CD4-positive, alpha-beta memory T cell (primary cell): ENCODE measurements at regions not wholly inside any gene's neighbourhood (a gene's known extent, or its start where the extent isn't known, plus 50 kb on each side); places are given as distances from the start of the nearest gene placed in this dataset.

Experiments
- CTCF ChIA-PET: fragments of 350-600 bp; sonication (Branson Sonifier 250); formaldehyde crosslinking; loops from one replicate; lab custom pipeline; 2021; ENCODE audit warnings: inconsistent platforms; ENCODE audit not compliant: partially characterized antibody; lab: Charles Lee
- POLR2A ChIA-PET: fragments of 350-600 bp; sonication (Branson Sonifier 250); formaldehyde crosslinking; loops from one replicate; lab custom pipeline; 2021; ENCODE audit not compliant: partially characterized antibody; lab: Charles Lee
- DNase-seq, 5 donors: peaks; one replicate each; pipeline versions ENCODE4 v3.0.0 to v3.0.0-alpha.2; 2020 to 2022; ENCODE audit warnings: mixed read lengths in 1 of 5
- H3K27ac ChIP-seq: one replicate; pipeline ENCODE4 v1.7.0; 2013; ENCODE audit warnings: low read depth, low read length
- H3K27me3 ChIP-seq: 2 replicates; pipeline ENCODE4 v1.7.0; 2013; ENCODE audit warnings: mild to moderate bottlenecking, low read length, moderate library complexity; ENCODE audit not compliant: insufficient read depth
- H3K36me3 ChIP-seq: 2 replicates; pipeline ENCODE4 v1.7.0; 2013; ENCODE audit warnings: mild to moderate bottlenecking, low read length, moderate library complexity; ENCODE audit not compliant: insufficient read depth
- H3K4me1 ChIP-seq: 2 replicates; pipeline ENCODE4 v1.7.0; 2013; ENCODE audit warnings: mild to moderate bottlenecking, low read length, moderate library complexity; ENCODE audit not compliant: insufficient read depth
- H3K4me3 ChIP-seq, 2 donors: one replicate each; pipeline ENCODE4 v1.7.0; 2013; ENCODE audit warnings: low read length in 2 of 2, mild to moderate bottlenecking in 1 of 2
- H3K9me3 ChIP-seq, 2 donors: one replicate each; pipeline ENCODE4 v1.7.0; 2013; ENCODE audit warnings: low read length in 2 of 2, control low read depth in 1 of 2; ENCODE audit not compliant: control insufficient read depth in 1 of 2
- H3K27ac Mint-ChIP-seq, 7 donors: one replicate each; pipeline ENCODE4 v1.8.0; 2020 to 2021; ENCODE audit warnings: mixed read lengths in 7 of 7, mild to moderate bottlenecking in 6 of 7, inconsistent platforms in 3 of 7, moderate library complexity in 3 of 7
- H3K27me3 Mint-ChIP-seq, 2 donors: one replicate each; pipeline ENCODE4 v1.8.0; 2020 to 2021; ENCODE audit warnings: mixed read lengths in 2 of 2
- H3K36me3 Mint-ChIP-seq, 2 donors: one replicate each; pipeline ENCODE4 v1.8.0; 2020 to 2021; ENCODE audit warnings: mixed read lengths in 2 of 2, inconsistent platforms in 1 of 2, mild to moderate bottlenecking in 1 of 2
- H3K4me1 Mint-ChIP-seq, 4 donors: one replicate each; pipeline ENCODE4 v1.8.0; 2020 to 2021; ENCODE audit warnings: mixed read lengths in 4 of 4, mild to moderate bottlenecking in 1 of 4
- H3K4me3 Mint-ChIP-seq, 8 donors: one replicate each; pipeline ENCODE4 v1.8.0; 2020 to 2021; ENCODE audit warnings: mixed read lengths in 8 of 8, mild to moderate bottlenecking in 7 of 8, moderate library complexity in 6 of 8, inconsistent platforms in 3 of 8
- H3K9me3 Mint-ChIP-seq, 8 donors: one replicate each; pipeline ENCODE4 v1.8.0; 2020 to 2021; ENCODE audit warnings: mixed read lengths in 8 of 8, mild to moderate bottlenecking in 5 of 8, inconsistent platforms in 3 of 8, moderate library complexity in 1 of 8
- intact Hi-C: fragments of 100-400 bp; cut with micrococcal nuclease; formaldehyde crosslinking; loops from one replicate; pipeline ENCODE4 v1.15.1; 2023

DNA sequence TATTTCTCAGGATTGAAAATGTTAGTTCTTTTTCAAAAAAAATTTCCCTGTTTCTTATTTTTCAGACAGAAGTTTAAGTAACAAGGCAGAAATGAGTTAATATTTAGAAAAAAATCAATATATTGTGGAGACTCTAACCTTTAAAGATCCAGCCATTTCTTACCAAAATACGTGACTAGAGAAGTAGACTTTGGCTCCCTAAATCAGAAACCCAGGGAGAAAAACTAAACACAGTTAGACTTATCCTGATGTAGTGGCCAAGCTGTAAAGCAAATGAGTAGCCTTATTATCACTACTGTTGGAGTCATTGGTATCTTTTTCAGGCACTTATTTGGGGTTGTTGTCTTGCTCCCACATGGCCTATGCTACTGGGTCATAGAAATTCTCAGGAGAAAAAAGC is 1556.4 kb upstream of the ADGRL3 start:
- Mint-ChIP-seq H3K4me1 (no peaks in the 10 kb centered on the region), H3K27ac (no peak overlapping the region), H3K27me3 (no peaks in the 10 kb centered on the region), H3K9me3 (peaks cover 0 to 18% (median 4%) of the 10 kb centered on the region in 8 donors), H3K4me3 (no peak overlapping the region), H3K36me3 (no peaks in the 10 kb centered on the region)
- H3K36me3 ChIP-seq: no peaks in the 10 kb centered on the region
- ChIA-PET POLR2A (no interaction called here), CTCF (no interaction called here)
- H3K4me3 ChIP-seq: no peak overlapping the region
- no peaks in the 10 kb centered on the region for H3K4me1 ChIP-seq
- intact Hi-C loops: no loop called here
- H3K27me3 ChIP-seq: no peaks in the 10 kb centered on the region
- no peak overlapping the region for H3K27ac ChIP-seq
- no peak for DNase-seq
- no peaks in the 10 kb centered on the region for H3K9me3 ChIP-seq

- no peaks in the 10 kb centered on the region for H3K36me3 ChIP-seq
- no peak overlapping the region for H3K27ac ChIP-seq
- no peak overlapping the region for H3K4me3 ChIP-seq
- no peaks in the 10 kb centered on the region for H3K9me3 ChIP-seq
- CTCF ChIA-PET: no interaction called here
- no peak overlapping the region for H3K27ac Mint-ChIP-seq
- no peak overlapping the region for H3K4me3 Mint-ChIP-seq
- intact Hi-C loops: no loop called here
- no peaks in the 10 kb centered on the region for H3K27me3 Mint-ChIP-seq
- no peak for DNase-seq
- H3K9me3 Mint-ChIP-seq: peaks cover 0 to 10% (median 2%) of the 10 kb centered on the region in 8 donors
- no peaks in the 10 kb centered on the region for H3K4me1 ChIP-seq
- no peaks in the 10 kb centered on the region for H3K27me3 ChIP-seq
- no peaks in the 10 kb centered on the region for H3K4me1 Mint-ChIP-seq
- POLR2A ChIA-PET: no interaction called here
- H3K36me3 Mint-ChIP-seq: no peaks in the 10 kb centered on the region
Measured at GRCh38 chr4:59644765-59645164, 1555.4 kb upstream of the ADGRL3 start.

- Mint-ChIP-seq H3K9me3 (peaks cover 0 to 16% (median 10%) of the 10 kb centered on the region in 8 donors), H3K27me3 (no peaks in the 10 kb centered on the region), H3K4me3 (no peak overlapping the region), H3K4me1 (no peaks in the 10 kb centered on the region), H3K27ac (no peak overlapping the region), H3K36me3 (no peaks in the 10 kb centered on the region)
- no peaks in the 10 kb centered on the region for H3K27me3 ChIP-seq
- ChIA-PET CTCF (no interaction called here), POLR2A (no interaction called here)
- H3K27ac ChIP-seq: no peak overlapping the region
- no peaks in the 10 kb centered on the region for H3K4me1 ChIP-seq
- no peak for DNase-seq
- H3K9me3 ChIP-seq: no peaks in the 10 kb centered on the region
- no peaks in the 10 kb centered on the region for H3K36me3 ChIP-seq
- no peak overlapping the region for H3K4me3 ChIP-seq
- intact Hi-C loops: no loop called here
Measured at GRCh38 chr4:59646082-59646481, 1554.0 kb upstream of the ADGRL3 start.

GRCh38 chr4:59647011-59647410 is 1553.1 kb upstream of the ADGRL3 start:
- Mint-ChIP-seq H3K9me3 (peaks cover 0 to 13% (median 10%) of the 10 kb centered on the region in 8 donors), H3K4me1 (no peaks in the 10 kb centered on the region), H3K27ac (no peak overlapping the region), H3K4me3 (no peak overlapping the region), H3K36me3 (no peaks in the 10 kb centered on the region), H3K27me3 (no peaks in the 10 kb centered on the region)
- intact Hi-C loops: no loop called here
- ChIA-PET POLR2A (no interaction called here), CTCF (no interaction called here)
- H3K27ac ChIP-seq: no peak overlapping the region
- H3K4me3 ChIP-seq: no peak overlapping the region
- no peaks in the 10 kb centered on the region for H3K27me3 ChIP-seq
- no peaks in the 10 kb centered on the region for H3K4me1 ChIP-seq
- no peaks in the 10 kb centered on the region for H3K9me3 ChIP-seq
- no peaks in the 10 kb centered on the region for H3K36me3 ChIP-seq
- no peak for DNase-seq

DNA sequence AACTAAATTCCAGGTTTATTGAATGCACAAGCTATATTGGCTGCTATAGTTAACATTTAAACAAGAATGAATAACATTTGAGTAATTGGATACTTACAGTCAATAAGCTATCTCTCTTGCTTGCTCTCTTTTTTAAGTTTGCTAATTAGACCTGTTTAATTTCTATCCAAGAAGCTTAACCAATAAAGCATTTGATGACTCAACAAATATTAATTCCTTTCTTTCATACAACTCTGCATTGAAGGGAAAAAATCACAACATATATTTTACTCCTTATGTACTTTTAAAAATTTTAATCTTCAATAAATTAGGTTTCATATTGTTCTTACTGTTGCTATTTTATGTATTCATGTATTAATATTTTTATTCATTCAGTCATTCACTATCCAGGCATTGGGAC is 1552.6 kb upstream of the ADGRL3 start:
- H3K4me1 ChIP-seq: no peaks in the 10 kb centered on the region
- H3K27me3 ChIP-seq: no peaks in the 10 kb centered on the region
- H3K27me3 Mint-ChIP-seq: no peaks in the 10 kb centered on the region
- peaks cover 2 to 18% (median 12%) of the 10 kb centered on the region in 8 donors for H3K9me3 Mint-ChIP-seq
- H3K4me3 Mint-ChIP-seq: no peak overlapping the region
- DNase-seq: no peak
- H3K4me1 Mint-ChIP-seq: no peaks in the 10 kb centered on the region
- no peaks in the 10 kb centered on the region for H3K36me3 ChIP-seq
- POLR2A ChIA-PET: no interaction called here
- no peak overlapping the region for H3K4me3 ChIP-seq
- no peaks in the 10 kb centered on the region for H3K36me3 Mint-ChIP-seq
- intact Hi-C loops: no loop called here
- no peak overlapping the region for H3K27ac Mint-ChIP-seq
- H3K27ac ChIP-seq: no peak overlapping the region
- CTCF ChIA-PET: no interaction called here
- H3K9me3 ChIP-seq: no peaks in the 10 kb centered on the region

DNA sequence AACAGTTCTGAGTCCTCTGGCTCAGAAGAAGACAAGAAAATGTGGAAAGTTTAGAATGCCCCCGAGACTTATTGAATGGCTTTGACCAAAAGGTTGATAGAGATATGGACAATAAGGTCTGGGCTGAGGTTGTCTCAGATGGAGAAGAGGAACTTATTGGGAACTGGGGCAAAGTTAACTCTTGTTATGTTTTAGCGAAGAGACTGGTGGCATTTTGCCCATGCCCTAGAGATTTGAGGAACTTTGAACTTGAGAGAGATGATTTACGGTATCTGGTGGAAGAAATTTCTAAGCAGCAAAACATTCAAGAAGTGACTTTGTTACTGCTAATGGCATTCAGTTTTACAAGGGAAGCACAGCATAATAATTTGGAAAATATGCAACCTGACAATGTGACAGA is 1549.3 kb upstream of the ADGRL3 start:
- POLR2A ChIA-PET: no interaction called here
- Mint-ChIP-seq H3K36me3 (no peaks in the 10 kb centered on the region), H3K27me3 (no peaks in the 10 kb centered on the region), H3K9me3 (peaks cover 3 to 26% (median 13%) of the 10 kb centered on the region in 8 donors), H3K4me3 (no peak overlapping the region), H3K27ac (no peak overlapping the region), H3K4me1 (no peaks in the 10 kb centered on the region)
- no peaks in the 10 kb centered on the region for H3K4me1 ChIP-seq
- H3K36me3 ChIP-seq: no peaks in the 10 kb centered on the region
- intact Hi-C loops: no loop called here
- no peaks in the 10 kb centered on the region for H3K27me3 ChIP-seq
- H3K9me3 ChIP-seq: no peaks in the 10 kb centered on the region
- H3K27ac ChIP-seq: no peak overlapping the region
- no peak overlapping the region for H3K4me3 ChIP-seq
- DNase-seq: no peak
- CTCF ChIA-PET: no interaction called here

DNA sequence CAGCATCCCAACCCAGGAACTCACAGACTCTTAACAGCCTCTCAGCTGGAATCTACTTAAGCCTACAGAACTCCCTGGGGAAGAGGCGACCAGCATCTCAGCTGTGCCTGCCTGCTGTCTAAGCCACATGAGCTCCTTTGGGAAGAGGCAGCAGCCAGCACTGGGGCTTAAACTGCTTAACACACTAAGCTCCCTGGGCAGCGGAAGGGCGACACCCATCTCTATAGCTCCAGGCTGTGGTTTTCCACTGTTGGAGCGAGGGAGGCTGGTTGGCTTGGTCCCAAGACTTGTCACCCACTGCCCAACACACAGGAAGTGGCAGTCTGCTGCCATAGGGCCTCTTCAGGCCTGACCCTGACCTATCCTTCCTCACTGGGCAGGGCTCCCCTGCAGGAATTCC is 1544.1 kb upstream of the ADGRL3 start:
- Mint-ChIP-seq H3K4me1 (no peaks in the 10 kb centered on the region), H3K4me3 (no peak overlapping the region), H3K36me3 (no peaks in the 10 kb centered on the region), H3K27ac (no peak overlapping the region), H3K9me3 (peaks cover 7 to 46% (median 26%) of the 10 kb centered on the region in 8 donors), H3K27me3 (no peaks in the 10 kb centered on the region)
- H3K27ac ChIP-seq: no peak overlapping the region
- CTCF ChIA-PET: no interaction called here
- POLR2A ChIA-PET: no interaction called here
- intact Hi-C loops: no loop called here
- DNase-seq: no peak
- no peaks in the 10 kb centered on the region for H3K9me3 ChIP-seq
- H3K27me3 ChIP-seq: no peaks in the 10 kb centered on the region
- no peak overlapping the region for H3K4me3 ChIP-seq
- H3K36me3 ChIP-seq: no peaks in the 10 kb centered on the region
- no peaks in the 10 kb centered on the region for H3K4me1 ChIP-seq

GRCh38 chr4:59664771-59665170 is 1535.4 kb upstream of the ADGRL3 start:
- Mint-ChIP-seq H3K27ac (no peak overlapping the region), H3K27me3 (no peaks in the 10 kb centered on the region), H3K9me3 (peaks cover 0 to 27% (median 11%) of the 10 kb centered on the region in 8 donors), H3K36me3 (no peaks in the 10 kb centered on the region), H3K4me3 (no peak overlapping the region), H3K4me1 (no peaks in the 10 kb centered on the region)
- H3K27me3 ChIP-seq: no peaks in the 10 kb centered on the region
- no peak overlapping the region for H3K27ac ChIP-seq
- H3K36me3 ChIP-seq: no peaks in the 10 kb centered on the region
- no peak for DNase-seq
- H3K9me3 ChIP-seq: no peaks in the 10 kb centered on the region
- H3K4me1 ChIP-seq: no peaks in the 10 kb centered on the region
- ChIA-PET CTCF (no interaction called here), POLR2A (no interaction called here)
- intact Hi-C loops: no loop called here
- no peak overlapping the region for H3K4me3 ChIP-seq
